C4-2B (cell line): ENCODE measurements at regions not wholly inside any gene's neighbourhood (a gene's known extent, or its start where the extent isn't known, plus 50 kb on each side); places are given as distances from the start of the nearest gene placed in this dataset.

Source experiments
- H3K27ac ChIP-seq: fragments of 450-650 bp; 2 replicates; pipeline ENCODE4 v1.5.1; 2017
- ZFX ChIP-seq: fragments of 450-650 bp; IDR thresholded peaks from 2 replicates; pipeline ENCODE4 v1.6.1; 2017
- TF ChIP-seq, protein P1 (sequence below): fragments of 450-650 bp; conservative IDR thresholded peaks from 2 replicates; pipeline ENCODE4 v1.5.1; 2017; ENCODE audit warnings: mild to moderate bottlenecking

DNA sequence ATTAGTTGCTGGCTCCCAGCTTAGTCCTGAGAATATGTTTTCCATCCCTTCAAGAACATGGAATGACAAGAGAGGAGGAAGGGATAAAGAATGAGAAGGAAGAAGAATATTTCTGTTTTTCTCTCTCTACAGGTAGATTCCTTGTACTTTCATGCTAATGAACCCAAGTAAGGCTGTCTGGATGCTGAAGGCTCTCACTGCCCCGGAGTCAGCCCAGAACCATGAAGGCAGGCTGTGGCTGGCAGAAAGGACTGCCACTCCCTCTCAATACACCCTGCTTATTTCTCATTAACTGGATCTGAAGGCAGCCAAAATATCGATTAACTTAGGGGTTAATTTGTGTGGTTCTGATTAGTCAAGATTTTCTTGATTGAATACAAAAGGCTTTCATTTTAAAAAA is 93.1 kb upstream of the NPAS2 start:
- H3K27ac ChIP-seq, result no peak overlapping the region
- no peak for TF ChIP-seq ZFX
- TF ChIP-seq, protein P1, sequence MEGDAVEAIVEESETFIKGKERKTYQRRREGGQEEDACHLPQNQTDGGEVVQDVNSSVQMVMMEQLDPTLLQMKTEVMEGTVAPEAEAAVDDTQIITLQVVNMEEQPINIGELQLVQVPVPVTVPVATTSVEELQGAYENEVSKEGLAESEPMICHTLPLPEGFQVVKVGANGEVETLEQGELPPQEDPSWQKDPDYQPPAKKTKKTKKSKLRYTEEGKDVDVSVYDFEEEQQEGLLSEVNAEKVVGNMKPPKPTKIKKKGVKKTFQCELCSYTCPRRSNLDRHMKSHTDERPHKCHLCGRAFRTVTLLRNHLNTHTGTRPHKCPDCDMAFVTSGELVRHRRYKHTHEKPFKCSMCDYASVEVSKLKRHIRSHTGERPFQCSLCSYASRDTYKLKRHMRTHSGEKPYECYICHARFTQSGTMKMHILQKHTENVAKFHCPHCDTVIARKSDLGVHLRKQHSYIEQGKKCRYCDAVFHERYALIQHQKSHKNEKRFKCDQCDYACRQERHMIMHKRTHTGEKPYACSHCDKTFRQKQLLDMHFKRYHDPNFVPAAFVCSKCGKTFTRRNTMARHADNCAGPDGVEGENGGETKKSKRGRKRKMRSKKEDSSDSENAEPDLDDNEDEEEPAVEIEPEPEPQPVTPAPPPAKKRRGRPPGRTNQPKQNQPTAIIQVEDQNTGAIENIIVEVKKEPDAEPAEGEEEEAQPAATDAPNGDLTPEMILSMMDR, result no peak

DNA sequence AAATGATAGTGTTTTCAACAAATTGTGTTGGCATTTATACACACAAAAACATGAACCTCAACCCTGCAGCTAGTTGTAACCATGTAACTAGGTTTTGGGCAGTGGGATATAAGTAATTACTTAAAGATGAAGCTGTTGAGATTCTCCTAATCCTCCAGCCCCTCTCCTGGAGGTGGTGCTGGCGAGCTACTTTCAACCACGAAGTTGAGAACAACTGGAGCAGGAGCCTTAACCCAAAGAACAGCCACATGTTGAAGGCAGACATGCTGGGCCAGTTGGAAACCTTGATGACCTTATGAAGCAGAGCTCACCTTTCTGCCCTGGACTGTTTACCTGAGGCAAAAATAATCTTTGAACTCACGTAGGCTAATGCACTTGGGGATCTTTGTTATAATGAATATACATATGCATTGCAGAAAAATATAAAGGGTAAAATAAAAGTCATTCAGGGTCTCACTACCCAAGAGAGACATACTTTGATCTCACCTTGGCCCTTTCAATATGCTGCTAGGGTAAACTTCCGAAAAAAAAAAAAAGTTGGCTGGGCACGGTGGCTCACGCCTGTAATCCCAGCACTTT is 89.6 kb upstream of the NPAS2 start:
- H3K27ac ChIP-seq, result no peak overlapping the region

GRCh38 chr2:100731535-100731981 is 88.4 kb upstream of the NPAS2 start:
- H3K27ac ChIP-seq, result no peak overlapping the region
- no peak for TF ChIP-seq ZFX
- TF ChIP-seq, protein P1, result no peak

More for the DNA sequence above, 89.6 kb upstream of the NPAS2 start:
- TF ChIP-seq, protein P1, result peak; percentile 60
- TF ChIP-seq ZFX, result no peak

GRCh38 chr2:100733391-100734187 is 86.3 kb upstream of the NPAS2 start:
- H3K27ac ChIP-seq, result no peak overlapping the region
- no peak for TF ChIP-seq ZFX
- TF ChIP-seq, protein P1, result no peak

GRCh38 chr2:100736121-100736915 is 83.6 kb upstream of the NPAS2 start:
- no peak for TF ChIP-seq ZFX
- TF ChIP-seq, protein P1, result no peak
- H3K27ac ChIP-seq, result no peak overlapping the region

GRCh38 chr2:100739735-100740432 is 80.1 kb upstream of the NPAS2 start:
- TF ChIP-seq, protein P1, result no peak
- no peak for TF ChIP-seq ZFX
- H3K27ac ChIP-seq, result no peak overlapping the region
